Fibroblast of skin of scalp (primary cell): ENCODE measurements at regions not wholly inside any gene's neighbourhood (a gene's known extent, or its start where the extent isn't known, plus 50 kb on each side); places are given as distances from the start of the nearest gene placed in this dataset.

Experiments
- DNase-seq: peaks from one replicate; pipeline ENCODE4 v3.0.0-alpha.2; 2013

DNA sequence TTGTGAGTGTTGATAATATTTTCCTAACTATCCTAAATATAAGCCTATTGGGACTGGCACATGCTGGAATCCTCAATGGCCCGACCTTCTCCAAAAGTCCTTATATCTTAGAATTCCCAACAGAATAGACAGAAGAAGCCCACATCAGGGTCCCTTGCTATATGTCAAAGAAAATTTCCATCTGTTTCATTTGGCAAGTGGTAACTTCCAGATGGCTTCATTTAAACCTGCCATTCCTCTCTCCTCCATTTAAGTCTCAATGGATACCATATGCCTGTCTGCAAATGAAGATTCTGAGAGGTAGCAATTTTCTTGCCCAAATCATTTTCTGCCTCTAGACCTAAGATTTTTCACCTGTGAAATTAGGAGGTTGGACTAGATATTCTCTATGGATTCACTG lies 73.1 kb upstream of the KCNA4 start:
- DNase-seq = no peak

DNA sequence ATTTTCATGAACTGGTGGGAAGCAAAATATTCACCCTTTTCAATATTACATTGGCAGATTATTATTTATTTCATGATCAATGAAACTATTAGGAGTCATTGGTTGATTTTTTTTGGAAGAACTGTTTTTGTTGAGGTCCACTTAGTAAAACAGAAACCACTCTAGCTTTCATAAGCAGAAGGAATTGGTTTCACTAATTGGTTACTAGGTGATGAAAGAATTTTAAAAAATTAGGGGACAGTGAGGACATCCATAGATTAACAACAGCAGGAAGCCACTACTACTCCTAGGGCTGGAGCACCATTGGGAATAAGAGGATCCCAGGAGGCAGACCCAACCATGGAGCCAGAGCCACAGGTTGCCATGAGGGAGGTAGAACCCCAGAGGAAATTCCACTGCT lies 74.4 kb upstream of the KCNA4 start:
- DNase-seq = no peak

DNA sequence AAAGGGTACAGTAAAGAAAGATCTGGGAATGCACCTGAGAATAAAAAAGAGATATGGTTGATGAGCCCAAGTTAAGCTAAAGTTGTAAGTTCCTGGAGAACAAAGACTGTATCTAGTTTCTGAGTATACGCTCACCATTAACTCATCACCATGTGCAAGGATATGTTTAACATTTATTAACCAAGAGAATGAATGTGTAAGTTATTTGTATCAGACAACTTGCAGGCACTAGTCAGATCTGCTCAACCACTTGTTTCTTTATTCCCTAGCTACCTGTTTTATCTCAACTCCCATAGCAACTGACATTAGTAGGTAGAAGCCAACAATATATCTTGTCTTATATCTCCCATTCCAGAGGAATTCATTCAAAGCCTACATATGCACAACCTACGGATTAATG lies 74.9 kb upstream of the KCNA4 start:
- no peak for DNase-seq

DNA sequence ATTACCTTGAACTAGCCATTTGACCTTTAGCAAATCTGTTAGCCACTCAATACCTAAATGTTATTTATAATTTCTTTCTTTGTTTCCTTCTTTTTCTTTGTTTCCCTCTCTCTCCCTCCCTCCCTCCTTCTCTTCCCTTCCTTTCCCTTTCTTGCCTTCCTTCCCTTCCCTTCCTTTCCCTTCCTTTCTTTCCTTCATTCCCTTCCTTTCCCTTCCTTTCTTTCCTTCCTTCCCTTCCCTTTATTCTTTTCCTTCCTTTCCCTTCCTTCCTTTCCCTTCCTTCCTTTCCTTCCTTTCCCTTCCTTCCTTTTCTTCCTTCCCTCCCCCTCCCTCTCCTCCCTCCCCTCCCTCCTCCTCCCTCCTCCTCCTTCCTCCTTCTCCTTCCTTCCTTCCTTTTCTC lies 75.7 kb upstream of the KCNA4 start:
- DNase-seq = no peak

DNA sequence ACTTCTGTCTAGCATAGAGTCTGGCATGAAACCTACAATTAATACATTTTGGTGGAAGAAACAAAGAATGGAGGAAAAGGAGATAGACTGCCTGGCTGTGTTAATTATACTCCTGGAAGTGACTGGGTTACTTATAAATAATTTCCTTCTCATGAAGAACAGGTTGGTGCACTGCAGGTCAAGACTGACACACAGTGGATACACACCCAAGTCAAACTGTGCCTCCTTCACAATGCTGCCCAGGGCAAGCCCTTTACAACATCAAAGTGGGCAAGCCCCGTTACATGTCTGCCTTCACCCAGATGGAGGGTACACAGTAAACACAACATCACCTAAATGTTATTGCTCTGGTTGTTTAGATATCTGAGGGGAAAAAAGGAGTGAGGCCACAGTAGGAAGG lies 83.7 kb upstream of the KCNA4 start:
- no peak for DNase-seq

DNA sequence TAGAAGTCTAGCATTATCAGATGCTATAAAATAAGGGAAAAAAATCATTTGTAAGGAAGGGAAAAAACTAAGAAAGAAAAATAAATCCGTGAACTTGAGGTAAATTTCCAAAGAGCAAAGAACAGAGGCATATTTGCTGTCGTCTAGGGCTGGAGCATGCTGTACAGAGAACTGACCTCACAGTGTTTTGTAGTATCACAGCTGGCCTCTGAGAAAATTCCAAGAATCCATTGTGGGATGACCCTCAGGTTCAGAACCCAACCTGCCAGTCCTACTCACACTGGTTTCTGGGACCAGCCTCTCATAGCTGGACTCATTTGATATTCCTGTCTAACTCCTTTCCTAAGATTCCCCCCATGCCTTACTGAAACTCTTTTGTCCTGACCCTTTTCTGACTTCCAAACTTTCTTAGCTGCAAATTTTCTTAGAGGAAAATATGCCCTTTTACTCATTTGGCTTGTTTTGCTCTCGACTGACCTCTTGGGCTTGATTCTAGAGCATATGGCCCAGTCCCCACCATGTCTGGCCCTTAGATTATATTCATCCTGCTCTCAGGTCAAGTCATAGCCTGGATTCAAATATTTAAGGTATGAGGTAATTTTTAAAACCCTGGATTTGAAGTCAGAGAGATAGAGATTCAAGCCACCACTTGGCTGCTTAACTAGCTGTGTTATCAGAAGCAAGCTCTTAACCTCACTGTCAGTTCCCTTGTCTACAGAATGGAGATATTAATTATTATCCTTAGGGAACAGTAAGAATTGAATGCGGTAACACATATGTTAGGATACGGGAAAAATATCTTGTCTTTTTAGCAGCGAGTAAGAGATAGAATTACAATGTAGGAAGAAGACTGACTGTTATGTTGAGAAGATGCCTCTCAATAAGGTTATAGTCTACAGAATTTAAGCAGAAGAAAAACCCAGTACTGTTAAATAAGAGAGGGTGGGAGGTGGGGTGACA lies 89.7 kb upstream of the KCNA4 start:
- peak; percentile 24 for DNase-seq

DNA sequence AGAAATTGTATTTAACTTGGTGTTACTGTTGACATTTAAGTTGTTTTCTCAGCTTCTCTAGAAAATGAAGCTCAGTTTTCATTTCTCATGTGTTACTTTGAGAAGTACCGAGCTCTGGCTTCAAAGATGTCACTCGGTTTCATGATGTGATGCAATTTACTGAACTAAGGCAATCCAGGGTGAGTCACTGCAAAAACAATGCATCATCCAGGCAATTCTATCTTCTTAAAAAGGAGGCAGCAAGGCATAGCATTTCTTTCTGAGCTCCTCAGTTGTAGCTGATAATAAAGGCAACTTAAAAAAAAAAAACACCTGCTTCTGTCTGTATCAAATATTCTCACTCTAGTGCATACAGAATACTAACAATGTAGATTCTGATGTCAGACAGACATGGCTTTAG lies 91.1 kb upstream of the KCNA4 start:
- DNase-seq = peak; percentile 87

DNA sequence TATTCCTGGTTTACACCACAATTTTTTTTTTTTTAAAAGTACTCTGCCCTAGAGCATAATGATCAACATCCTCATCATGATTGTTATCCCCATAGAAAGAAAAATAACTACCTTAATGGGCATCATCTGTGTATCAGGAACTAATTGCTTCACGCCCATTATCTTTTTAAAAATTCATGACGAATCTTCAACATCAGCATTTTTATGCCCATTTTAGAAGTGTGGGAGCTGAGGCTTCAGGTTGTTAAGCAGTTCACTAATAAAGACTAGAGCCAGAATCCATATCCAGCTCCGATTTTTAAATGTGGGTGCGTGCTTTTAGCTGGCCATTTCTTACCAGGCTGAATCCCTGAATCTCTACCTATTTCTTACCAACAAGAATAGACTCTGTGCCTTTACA lies 92.9 kb upstream of the KCNA4 start:
- no peak for DNase-seq

DNA sequence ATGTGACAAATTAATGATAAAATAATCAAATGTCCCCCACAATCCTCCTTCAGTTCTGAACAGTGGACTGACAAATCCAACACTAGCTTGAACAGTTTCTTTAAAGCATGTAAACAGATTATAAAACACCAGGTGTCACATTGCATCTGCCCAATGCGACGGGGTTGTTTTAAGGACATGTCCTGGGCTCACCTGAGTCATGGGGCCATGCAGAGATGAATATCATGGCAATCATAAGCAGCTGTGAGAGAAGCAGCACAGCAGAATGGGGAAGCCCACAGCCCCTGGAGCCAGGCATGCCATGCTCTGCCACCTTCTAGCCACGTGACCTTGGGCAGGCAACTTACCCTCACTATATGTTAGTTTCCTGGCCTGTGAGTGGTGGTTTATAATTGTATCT lies 93.9 kb upstream of the KCNA4 start:
- no peak for DNase-seq

DNA sequence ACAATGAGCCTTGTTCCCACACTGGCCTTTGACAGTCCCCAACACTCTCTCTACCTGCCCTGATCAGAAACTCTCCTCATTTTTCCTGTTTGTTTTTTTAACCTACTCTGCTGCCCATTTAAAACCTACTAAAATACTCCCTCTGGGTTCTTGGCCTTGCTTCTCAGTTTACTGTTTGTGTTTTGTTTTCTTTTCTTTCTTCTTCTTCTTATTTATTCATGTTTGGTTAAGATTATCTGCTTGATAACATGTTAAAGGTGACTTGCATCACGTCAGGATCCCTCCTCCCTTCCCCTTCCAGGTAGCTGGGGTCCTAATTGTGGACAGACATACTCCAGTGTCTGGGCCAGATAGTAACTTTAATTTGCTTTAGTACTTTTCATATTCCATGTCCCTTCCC lies 95.0 kb upstream of the KCNA4 start:
- DNase-seq = no peak

DNA sequence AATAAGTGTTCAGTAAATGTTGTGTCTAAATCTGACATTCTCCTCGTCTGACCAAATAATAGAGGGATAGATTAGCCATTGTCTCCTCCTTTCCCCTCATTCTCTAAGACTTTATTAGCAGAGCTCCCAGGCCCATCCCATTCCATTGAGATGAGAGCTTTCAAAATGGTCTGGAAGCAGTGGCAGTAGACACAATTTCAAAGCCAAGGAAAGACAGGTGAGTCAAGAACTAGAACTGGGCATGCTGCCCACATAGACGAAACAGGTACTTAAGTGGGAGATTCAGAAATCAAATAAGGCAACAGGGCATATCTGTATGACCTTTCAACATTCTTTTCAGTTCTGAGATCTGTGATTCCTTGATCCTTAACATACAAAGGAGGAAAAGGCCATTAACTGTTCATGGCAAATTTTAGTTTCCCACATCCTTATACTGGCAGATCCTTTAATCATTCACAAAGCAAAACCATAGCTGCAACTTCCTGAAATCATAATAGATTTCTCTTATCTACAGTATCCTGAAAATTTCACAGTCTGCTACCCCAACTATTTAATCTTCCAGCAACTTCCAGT lies 96.6 kb upstream of the KCNA4 start:
- peak; percentile 28 for DNase-seq

DNA sequence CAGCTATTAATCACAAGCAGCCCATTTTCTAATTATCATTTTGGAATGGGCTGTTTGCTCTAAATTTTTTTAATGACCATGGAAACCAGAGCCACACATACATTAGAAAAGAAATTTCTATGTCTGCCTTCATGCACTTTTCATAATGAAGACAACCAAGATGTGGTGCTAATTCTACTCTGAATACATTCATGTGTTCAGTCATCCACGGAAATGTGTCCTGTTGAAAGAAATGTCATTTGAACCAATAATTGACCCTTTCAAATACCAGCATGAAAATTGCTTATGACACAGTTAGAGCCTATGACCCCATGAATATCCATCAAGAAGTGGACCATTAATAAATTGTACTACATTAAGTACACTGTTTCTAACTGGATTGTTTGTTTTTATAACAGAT lies 99.7 kb upstream of the KCNA4 start:
- DNase-seq = no peak

DNA sequence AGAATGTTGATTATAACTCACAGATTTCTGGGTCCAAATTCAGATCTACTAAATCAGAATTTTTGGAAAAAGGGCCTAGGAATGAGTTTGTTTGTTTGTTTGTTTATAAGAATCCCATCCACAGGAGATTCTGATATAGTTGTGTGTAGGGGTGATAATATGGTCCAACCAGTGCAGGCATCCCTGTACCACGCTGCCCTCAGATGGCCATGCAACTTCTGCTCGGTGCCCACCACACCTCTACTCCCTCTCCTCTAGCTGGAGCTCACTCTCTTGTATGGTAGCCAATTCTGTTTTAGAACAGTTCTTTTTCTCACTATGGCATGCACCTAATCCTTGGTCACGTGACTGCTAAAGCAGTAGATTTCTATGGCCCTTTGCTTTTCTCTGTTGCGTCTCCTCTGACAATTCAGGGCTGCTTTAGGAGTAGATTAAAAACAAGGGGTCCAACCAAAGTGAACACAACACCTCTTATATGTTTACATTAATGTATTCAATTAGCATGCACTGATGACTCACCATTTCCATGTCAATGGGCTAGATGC lies 103.3 kb upstream of the KCNA4 start:
- no peak for DNase-seq

DNA sequence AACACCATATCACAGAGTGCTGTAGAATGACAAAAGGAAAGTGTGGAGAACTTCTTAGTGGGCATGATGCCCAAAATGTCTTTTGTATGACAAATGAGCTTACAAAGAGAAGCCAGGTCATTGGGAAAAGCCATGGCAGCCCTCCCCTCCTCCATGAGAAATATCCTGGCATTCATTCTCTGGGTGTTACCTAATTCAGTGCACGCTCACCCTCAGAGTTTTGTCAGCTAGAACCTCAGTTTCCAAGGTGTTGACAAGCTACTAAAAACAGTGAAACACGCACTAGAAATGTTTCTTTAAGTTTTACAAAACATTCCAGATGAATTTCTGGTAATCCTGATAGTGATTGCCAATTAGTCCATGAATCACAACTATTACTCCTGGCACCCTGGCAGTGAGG lies 105.4 kb upstream of the FSHB start:
- peak; percentile 79 for DNase-seq

DNA sequence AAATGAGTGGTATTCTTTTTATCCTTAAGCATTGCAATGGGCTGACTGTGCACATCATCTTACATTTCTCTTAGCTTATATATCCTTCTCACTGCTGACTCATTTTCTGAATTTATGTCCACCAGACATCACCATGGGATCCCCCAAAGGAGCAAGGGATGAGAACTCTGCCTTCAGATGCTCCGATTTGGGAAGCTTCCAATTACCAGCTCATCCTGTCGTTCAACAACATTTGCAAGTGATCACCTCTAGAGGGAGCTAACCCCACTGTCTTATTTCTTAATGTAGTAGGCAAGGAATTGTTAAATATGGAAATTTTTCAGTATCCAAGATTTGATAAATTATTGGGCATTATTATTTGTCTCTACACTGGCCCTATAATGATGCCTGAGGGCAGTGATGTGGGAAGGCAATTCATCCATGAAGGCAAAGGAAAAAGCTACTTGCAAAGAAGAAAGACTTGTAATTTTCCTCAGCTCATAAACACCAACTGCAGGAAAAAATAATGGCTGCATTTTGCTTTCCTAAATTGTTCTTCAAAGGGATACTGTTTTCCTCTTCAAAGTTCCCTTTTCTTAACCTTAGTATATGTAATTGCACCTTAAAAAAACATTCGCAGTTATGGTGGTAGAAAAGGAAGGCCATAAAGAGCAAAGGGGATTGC lies 102.4 kb upstream of the FSHB start:
- peak; percentile 85 for DNase-seq

DNA sequence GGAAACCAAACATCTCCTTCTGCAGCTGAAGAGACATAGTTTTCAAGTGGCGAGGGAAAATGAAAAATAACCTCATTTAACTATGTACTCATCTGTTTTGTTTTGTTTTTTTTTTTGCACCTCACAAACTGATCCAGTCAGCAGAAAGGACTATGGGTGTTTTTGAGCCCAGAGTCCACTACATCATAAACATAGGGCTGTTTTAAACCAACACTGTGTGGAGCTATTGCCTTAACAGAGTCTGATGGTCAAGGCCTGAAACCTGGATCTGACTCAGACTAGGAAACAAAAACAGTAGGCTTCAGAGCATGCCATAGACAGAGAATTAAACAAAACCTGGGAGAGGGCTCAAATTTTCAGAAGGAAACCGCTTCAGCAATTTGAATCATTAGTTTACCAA lies 99.3 kb upstream of the FSHB start:
- peak; percentile 22 for DNase-seq

DNA sequence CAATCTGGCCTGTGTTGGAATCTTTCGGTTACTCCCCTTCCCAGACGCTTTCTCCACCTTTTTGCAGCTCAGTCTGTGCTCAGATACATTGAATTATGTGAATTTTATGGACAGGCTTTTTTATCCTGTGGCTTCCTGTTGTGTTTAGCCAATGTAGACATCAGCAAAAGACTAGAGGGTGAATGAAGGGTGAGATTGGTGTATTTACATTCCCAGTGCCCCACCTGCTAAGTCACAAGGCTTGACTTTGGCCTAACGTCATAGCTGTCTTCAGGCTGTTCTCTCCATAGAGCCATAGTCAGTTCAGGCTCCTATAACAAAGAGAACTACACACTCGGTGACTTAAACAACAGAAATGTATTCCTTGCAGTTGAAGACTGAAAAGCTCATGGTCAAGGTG lies 97.5 kb upstream of the FSHB start:
- no peak for DNase-seq

DNA sequence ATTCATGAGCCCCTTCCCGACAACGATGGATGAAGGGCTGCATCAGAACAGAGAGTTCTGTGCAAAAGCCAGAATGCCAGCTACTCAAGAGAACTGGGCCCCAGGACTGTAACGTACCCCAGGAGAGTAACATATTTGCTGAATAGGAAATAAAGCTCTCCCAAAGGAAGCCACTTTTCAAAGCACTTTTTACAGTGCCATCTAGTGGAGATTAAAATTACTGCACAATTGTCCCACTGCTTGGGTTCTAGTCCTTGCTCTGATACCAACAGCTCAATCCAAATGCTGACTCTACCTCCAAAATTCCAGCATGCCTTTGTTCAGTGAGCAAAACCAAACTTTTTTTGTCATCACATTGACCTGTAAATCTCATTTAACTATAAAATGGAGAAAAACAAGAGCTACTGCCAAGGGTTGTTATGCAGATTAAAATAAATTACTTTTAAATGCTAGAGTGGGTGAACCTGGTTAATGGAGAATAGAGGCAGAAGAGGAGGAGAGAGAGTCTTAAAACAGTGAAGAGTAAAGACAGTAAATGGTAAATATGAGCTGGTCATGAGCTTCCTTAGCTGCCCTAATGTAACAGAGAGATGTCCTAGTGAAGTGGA lies 87.6 kb upstream of the FSHB start:
- peak; percentile 46 for DNase-seq

DNA sequence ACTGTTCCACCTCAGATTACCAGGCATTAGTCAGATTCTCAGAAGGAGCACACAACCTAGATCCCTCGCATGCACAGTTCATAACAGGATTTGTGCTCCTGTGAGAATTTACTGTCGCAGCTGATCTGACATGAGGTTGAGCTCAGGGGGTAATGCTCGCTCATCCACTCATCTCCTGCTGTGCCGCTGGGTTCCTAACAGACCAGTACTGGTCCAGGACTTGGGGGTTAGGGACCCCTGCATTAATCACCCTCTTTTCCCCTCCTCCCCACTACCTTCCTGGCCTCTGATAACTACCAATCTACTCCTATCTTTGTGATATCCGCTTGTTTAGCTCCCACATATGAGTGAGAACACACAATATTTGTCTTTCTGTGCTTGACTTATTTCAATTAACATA lies 83.5 kb upstream of the FSHB start:
- DNase-seq = no peak

DNA sequence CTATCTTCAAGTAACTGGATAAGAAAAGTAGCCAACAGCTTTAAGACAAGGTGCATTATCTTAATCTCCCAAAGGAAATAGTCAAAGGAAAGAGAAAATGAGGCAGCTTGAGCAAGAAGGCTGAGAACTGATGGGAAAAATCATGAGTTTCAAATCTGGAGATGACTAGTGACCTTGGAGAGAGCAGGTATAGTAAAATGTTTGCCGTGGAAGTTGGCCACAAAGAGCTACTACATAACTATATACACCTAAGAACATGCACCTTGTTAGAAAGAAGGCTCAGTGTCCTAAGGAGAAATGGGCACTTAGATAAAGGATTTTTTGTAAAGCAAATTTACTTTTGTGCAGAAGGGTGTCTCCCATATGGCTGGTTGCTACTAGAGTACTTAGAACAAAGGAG lies 80.8 kb upstream of the FSHB start:
- no peak for DNase-seq

DNA sequence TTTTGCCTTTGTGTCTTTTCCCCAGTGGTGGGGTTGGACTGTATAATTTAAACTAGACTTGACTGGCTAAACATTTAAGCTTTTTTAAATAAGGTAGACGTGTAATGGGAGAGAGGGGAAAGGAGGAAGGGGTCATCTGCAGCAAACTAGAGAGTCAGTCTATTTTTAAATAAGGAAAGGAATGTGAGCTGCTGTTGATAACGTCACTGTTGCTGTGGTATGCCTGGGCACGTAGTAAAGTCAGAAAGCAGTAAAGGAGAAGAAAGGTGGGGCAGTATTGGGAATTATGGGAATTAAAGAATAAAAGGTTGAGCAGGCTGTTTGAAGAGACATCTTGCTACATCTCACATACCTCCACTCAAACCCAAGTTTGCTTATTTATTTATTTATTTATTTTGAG lies 80.4 kb upstream of the FSHB start:
- DNase-seq = no peak

DNA sequence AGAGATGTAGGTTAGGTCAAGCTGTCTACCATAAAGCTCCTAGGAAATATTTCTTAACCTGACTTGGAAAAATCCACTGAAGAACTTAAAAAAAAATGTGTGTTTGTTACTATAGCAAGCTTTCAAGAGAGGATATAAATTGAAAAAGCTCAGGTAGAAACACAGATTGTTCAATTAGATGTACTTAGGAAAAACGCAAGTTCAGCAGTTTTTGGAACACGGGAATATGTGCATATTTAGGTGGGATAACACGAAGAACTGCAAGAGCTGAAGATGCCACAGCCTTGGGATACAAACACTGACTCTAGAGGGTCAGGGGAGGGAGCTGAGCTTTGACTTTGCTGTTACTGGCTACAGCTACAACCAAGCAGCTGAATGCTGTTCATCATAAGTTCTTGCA lies 77.8 kb upstream of the FSHB start:
- no peak for DNase-seq

DNA sequence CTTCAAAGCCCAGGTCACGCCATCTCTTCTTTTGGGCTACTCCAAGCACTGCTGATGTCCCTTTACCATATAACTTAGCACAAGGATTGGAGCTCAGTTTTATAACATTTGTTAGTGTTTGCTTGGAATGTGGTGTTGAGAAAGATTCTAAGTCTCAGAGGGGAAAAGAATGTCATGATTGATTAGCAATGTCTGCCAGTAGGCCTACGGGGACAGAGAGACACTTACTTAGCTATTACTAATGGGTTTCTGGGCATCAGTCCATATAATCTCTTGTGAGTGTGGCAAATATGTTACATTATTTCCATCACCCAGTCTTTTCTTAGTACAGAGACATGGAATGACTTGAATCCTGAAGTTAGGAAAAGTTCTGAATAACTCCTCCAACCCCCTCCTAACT lies 75.4 kb upstream of the FSHB start:
- DNase-seq = peak; percentile 33
